Osteocyte (in vitro differentiated cells): ENCODE measurements at regions not wholly inside any gene's neighbourhood (a gene's known extent, or its start where the extent isn't known, plus 50 kb on each side); places are given as distances from the start of the nearest gene placed in this dataset.

Experiments used
- DNase-seq: peaks from one replicate; pipeline ENCODE4 v3.0.0; 2021; ENCODE audit warnings: mixed read lengths; ENCODE audit not compliant: unreplicated experiment; ENCODE audit errors: extremely low spot score
- H3K27ac Mint-ChIP-seq: one replicate; pipeline ENCODE4 v1.8.0; 2021; ENCODE audit warnings: mild to moderate bottlenecking, mixed read lengths; ENCODE audit not compliant: unreplicated experiment
- H3K27me3 Mint-ChIP-seq: one replicate; pipeline ENCODE4 v1.8.0; 2021; ENCODE audit warnings: mixed read lengths; ENCODE audit not compliant: unreplicated experiment
- H3K36me3 Mint-ChIP-seq: one replicate; pipeline ENCODE4 v1.8.0; 2021; ENCODE audit warnings: mixed read lengths; ENCODE audit not compliant: unreplicated experiment
- H3K4me1 Mint-ChIP-seq: one replicate; pipeline ENCODE4 v1.8.0; 2021; ENCODE audit warnings: mixed read lengths; ENCODE audit not compliant: unreplicated experiment
- H3K4me3 Mint-ChIP-seq: one replicate; pipeline ENCODE4 v1.8.0; 2021; ENCODE audit warnings: mild to moderate bottlenecking, moderate library complexity, mixed read lengths; ENCODE audit not compliant: unreplicated experiment
- H3K9me3 Mint-ChIP-seq: one replicate; pipeline ENCODE4 v1.8.0; 2021; ENCODE audit warnings: mixed read lengths; ENCODE audit not compliant: unreplicated experiment
- CTCF ChIP-seq: fragments of 200-600 bp; sonication (generic); IDR thresholded peaks from 2 replicates; pipeline ENCODE4 v1.5.0; 2021; ENCODE audit warnings: antibody characterized with exemption, mild to moderate bottlenecking, moderate library complexity

GRCh38 chr5:124245276-124245675 lies 501.2 kb downstream of the ZNF608 start:
- Mint-ChIP-seq H3K27ac (no peak overlapping the region), H3K4me1 (no peaks in the 10 kb centered on the region)

GRCh38 chr5:124240732-124241131 lies 505.7 kb downstream of the ZNF608 start:
- no peaks in the 10 kb centered on the region for H3K27me3 Mint-ChIP-seq
- H3K4me3 Mint-ChIP-seq, result no peak overlapping the region
- no peak for TF ChIP-seq CTCF
- peaks cover 8% of the 10 kb centered on the region for H3K36me3 Mint-ChIP-seq
- H3K9me3 Mint-ChIP-seq, result peaks cover 16% of the 10 kb centered on the region
- peaks cover 8% of the 10 kb centered on the region for H3K4me1 Mint-ChIP-seq
- no peak for DNase-seq
- H3K27ac Mint-ChIP-seq, result no peak overlapping the region

More at GRCh38 chr5:124245276-124245675, 501.2 kb downstream of the ZNF608 start:
- DNase-seq, result no peak
- no peak for TF ChIP-seq CTCF
- peaks cover 13% of the 10 kb centered on the region for H3K36me3 Mint-ChIP-seq
- no peaks in the 10 kb centered on the region for H3K27me3 Mint-ChIP-seq
- H3K9me3 Mint-ChIP-seq, result peaks cover 36% of the 10 kb centered on the region
- H3K4me3 Mint-ChIP-seq, result no peak overlapping the region

GRCh38 chr5:124239572-124239971 lies 506.9 kb downstream of the ZNF608 start:
- TF ChIP-seq CTCF, result no peak
- Mint-ChIP-seq H3K9me3 (peaks cover 6% of the 10 kb centered on the region), H3K27me3 (peaks cover 4% of the 10 kb centered on the region), H3K27ac (no peak overlapping the region), H3K4me1 (peaks cover 8% of the 10 kb centered on the region), H3K4me3 (no peak overlapping the region), H3K36me3 (peaks cover 3% of the 10 kb centered on the region)
- no peak for DNase-seq

- Mint-ChIP-seq H3K36me3 (peaks cover 2% of the 10 kb centered on the region), H3K27me3 (peaks cover 7% of the 10 kb centered on the region), H3K4me1 (peaks cover 12% of the 10 kb centered on the region), H3K4me3 (no peak overlapping the region), H3K27ac (no peak overlapping the region), H3K9me3 (peaks cover 2% of the 10 kb centered on the region)
- TF ChIP-seq CTCF, result no peak
- no peak for DNase-seq
Measured at GRCh38 chr5:124238350-124238749, 508.1 kb downstream of the ZNF608 start.

- Mint-ChIP-seq H3K36me3 (no peaks in the 10 kb centered on the region), H3K27me3 (peaks cover 7% of the 10 kb centered on the region), H3K4me1 (peaks cover 12% of the 10 kb centered on the region), H3K9me3 (no peaks in the 10 kb centered on the region), H3K27ac (no peak overlapping the region), H3K4me3 (no peak overlapping the region)
- no peak for TF ChIP-seq CTCF
- no peak for DNase-seq
Measured at GRCh38 chr5:124237206-124237695, 509.2 kb downstream of the ZNF608 start.
